Retinal pigment epithelial cell (primary cell): ENCODE measurements at regions not wholly inside any gene's neighbourhood (a gene's known extent, or its start where the extent isn't known, plus 50 kb on each side); places are given as distances from the start of the nearest gene placed in this dataset.

Experiments used
- DNase-seq: peaks from one replicate; pipeline ENCODE4 v3.0.0-alpha.2; 2010; ENCODE audit warnings: low read depth
- H3K4me3 ChIP-seq: 2 replicates; pipeline ENCODE4 v1.5.1; 2011; ENCODE audit warnings: mild to moderate bottlenecking, low read length, control low read depth, moderate library complexity
- TF ChIP-seq, protein P1 (sequence below): conservative IDR thresholded peaks from 2 replicates; pipeline ENCODE4 v1.5.1; 2011; ENCODE audit warnings: low read depth, low read length, control low read depth, inconsistent platforms

DNA sequence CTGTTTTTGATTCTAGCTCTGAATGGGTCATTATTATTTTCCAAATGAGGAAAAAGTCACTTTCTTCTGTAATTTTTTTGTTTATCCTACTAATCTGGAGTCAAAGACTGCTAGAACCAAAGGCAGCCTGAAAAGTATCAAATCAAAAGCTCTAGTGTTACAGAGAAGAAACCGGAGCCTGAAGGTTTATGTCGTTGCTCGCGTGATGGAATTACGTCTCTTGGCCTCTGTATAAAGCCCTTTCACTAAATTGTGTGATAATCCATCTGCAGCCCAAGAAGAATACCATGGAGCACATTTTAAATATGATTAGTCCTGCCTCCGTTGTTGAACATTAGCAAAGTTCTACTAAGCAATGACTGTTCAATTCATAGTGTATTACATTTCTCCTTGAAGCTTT, 738.6 kb downstream of the C6orf118 start:
- TF ChIP-seq, protein P1, sequence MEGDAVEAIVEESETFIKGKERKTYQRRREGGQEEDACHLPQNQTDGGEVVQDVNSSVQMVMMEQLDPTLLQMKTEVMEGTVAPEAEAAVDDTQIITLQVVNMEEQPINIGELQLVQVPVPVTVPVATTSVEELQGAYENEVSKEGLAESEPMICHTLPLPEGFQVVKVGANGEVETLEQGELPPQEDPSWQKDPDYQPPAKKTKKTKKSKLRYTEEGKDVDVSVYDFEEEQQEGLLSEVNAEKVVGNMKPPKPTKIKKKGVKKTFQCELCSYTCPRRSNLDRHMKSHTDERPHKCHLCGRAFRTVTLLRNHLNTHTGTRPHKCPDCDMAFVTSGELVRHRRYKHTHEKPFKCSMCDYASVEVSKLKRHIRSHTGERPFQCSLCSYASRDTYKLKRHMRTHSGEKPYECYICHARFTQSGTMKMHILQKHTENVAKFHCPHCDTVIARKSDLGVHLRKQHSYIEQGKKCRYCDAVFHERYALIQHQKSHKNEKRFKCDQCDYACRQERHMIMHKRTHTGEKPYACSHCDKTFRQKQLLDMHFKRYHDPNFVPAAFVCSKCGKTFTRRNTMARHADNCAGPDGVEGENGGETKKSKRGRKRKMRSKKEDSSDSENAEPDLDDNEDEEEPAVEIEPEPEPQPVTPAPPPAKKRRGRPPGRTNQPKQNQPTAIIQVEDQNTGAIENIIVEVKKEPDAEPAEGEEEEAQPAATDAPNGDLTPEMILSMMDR = no peak
- H3K4me3 ChIP-seq = no peak overlapping the region
- no peak for DNase-seq

DNA sequence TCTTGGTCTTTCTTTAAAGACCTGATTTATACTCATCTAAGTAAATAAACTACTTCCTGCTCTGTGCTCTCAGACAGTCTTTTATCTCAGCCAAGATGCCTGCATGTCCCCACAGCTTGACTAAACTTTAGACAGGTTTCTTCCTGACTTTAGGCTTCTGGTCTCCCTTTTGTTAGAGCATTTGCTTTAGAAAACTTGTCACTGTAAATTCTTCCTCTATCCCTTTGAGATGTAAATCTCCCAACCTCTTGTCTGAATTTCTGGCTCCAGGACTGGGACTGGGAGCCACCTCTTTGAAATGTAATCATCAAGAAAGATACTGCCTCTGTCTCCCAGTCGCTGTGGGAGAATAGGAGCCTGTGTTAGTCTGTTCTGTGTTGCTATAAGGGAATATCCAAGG, 739.9 kb downstream of the C6orf118 start:
- H3K4me3 ChIP-seq = no peak overlapping the region
- DNase-seq = no peak
- TF ChIP-seq, protein P1 = no peak

DNA sequence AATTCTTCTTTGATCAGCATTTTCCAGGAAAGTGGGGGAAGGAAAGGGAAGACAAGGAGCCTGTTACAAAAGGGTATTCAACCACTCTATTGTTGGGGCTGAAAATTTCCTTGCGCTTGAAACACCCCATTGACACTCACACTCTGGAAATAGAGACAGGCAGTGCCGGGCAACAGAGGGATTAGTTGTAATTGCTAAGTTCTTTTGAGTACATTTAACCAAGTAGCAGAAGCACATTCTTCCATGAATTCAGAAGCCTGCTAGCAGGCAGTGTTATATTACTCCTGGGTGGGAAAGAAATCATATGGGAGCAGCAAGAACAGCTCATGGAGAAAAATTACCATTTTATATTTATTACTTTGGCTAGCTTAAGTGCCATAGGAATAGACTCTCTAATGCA, 745.5 kb downstream of the C6orf118 start:
- H3K4me3 ChIP-seq = no peak overlapping the region
- TF ChIP-seq, protein P1 = no peak
- peak; percentile 32 for DNase-seq

DNA sequence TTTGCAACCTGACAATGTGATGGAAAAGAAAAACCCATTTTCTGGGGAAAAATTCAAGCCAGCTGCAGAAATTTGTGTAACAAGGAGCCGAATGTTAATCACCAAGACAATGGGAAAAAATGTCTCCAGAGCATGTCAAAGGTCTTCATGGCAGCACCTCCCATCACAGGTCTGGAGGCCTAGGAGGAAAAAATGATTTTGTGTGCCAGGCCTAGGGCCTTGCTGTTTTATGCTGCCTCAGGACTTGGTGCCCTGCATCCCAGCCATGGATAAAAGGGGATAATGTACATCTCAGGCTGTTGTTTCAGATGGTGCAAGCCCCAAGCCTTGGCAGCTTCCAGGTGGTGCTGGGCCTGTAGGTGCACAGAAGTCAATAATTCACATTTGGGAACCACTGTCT, 747.7 kb downstream of the C6orf118 start:
- TF ChIP-seq, protein P1 = no peak
- no peak overlapping the region for H3K4me3 ChIP-seq
- no peak for DNase-seq

DNA sequence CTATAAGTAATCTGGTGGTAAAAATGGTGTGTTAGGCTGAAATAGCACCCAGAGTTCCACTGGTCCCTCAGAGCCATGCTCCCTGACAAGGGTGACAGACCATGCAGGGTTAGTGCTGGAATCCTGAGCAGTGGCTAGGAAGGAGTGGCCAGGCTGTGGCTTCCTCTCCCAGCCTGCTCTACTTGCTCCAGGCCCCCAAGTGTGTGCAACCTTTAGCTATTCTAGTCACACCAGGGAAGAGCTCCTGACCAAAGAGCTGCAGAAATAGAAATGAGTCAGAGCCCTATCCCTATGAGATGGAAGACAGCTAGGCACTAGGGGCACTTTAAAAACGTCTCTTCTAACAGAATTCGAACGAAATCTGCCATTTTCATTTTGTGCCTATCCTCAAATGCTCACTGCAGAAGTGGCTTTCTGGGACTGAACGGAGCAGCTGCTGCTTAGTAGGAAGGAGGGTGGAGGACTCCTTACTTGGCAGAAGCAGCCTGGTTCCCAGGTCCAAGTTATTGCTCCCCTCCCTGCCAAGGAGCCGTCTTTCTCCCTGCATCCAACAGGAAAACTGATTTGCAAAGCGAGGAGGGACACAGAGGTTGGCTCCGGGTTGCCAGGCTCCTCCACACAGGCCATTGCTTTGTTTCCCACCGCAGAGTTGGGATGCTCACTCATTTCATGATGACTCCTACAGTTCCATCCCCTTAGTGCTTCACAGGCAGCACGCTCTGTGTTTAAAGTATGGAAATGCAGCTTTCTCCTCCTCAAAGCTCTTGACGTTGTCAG, 754.5 kb downstream of the C6orf118 start:
- no peak for DNase-seq
- TF ChIP-seq, protein P1 = no peak
- H3K4me3 ChIP-seq = no peak overlapping the region

DNA sequence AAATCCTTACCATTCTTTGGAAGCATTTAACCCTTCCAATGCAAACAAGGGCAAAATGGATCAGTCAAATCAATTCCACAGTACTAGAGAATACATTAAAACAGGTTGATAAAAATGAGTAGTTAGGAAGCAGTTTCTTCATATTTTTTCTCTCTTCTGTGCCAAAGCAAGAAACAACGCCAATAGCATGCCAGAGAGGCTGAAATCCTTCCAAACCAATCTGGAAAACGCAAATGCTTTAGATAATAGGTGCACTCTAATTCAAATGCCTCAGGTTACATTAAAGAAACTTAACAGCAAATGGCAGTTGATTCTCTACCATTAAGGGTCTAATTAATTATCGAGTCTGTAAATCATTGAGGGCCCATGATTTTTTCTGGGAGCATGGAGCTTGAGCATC, 755.2 kb downstream of the C6orf118 start:
- TF ChIP-seq, protein P1 = no peak
- H3K4me3 ChIP-seq = no peak overlapping the region
- DNase-seq = no peak

DNA sequence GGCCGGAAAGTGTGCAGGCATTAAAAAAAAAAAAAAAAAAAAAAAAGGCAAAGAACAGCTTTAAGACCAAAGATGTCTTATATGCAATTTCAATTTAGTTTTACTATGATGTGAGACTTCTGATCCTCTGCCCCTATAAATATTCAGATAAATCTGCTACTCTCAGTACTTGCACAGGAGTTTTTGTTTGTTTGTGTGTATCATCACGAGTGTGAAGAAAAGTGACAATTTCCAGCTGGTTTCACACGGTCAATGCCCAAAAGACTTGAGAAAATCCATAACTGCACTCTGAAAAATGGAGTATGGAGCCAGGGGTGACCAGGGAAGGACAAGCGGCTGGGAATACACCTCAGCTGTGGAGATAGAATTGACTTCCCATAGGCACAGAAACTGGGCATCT, 757.7 kb downstream of the C6orf118 start:
- DNase-seq = no peak
- H3K4me3 ChIP-seq = no peak overlapping the region
- TF ChIP-seq, protein P1 = no peak
